RPMI8226 (cell line): ENCODE measurements at regions not wholly inside any gene's neighbourhood (a gene's known extent, or its start where the extent isn't known, plus 50 kb on each side); places are given as distances from the start of the nearest gene placed in this dataset.
"Not testable (repeated sequence)": the region's sequence is repeated elsewhere in the genome, so short reads cannot be mapped to it uniquely, and the experiment has no call there.

Experiments
- DNase-seq: peaks from one replicate; pipeline ENCODE4 v3.0.0-alpha.2; 2015

GRCh38 chr12:102344691-102345090 lies 135.7 kb downstream of the IGF1 start:
- no peak for DNase-seq

DNA sequence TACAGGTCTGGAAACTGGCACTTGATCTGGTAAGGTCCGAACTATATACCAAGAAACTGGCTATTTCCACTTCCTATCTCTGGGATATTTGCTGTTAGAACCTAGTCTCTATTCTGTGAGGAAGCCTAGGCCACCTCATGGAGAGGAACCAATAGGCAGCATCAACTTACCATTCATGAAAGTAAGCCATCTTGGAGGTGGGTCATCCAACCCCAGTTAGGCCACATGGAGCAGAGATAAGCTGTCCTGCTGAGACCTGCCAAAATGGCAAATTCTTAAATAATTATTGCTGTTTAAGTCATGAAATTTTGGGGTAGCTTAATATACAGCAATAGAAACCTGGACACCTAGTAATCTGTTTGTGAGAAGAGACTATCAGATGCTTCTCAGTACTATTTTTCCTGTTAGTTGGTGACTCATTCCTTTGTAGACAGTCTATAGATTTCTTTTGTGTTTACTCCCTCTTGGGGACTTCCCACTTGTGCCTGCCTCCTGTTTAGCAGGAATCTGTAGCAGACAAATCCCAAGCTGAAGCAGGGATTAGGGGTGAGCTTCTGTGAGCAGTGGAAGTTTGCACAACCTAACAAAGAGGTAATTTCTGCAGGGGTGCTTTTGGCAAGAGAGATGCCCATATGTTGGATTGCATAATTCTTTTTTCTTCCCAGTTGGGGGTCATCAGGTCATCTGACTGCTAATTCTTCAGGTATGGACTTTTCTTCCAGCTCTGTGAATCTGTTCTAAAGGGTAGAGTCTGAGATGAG lies 136.8 kb downstream of the IGF1 start:
- no peak for DNase-seq

- DNase-seq, result no peak
Observed at GRCh38 chr12:102342281-102343006, 137.9 kb downstream of the IGF1 start.

DNA sequence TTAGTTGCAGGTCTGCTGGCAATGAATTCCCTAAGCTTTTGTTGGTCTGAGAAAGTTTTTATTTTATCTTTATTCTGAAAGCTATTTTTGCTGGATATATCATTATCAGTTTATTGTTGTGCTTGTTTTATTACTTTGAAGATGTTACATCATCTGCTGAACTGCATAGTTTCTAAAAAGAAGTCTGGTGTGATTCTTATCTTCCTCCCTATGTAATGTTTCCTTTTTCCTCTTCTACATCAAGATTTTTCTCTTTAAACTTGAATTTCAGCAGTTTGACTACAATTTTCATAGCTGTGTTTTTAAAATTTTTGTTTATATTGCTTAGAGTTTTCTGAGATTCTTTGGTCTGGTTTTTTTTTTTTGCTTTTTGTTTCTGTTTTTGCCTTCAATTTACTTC lies 137.1 kb upstream of the PMCH start:
- DNase-seq, result no peak

DNA sequence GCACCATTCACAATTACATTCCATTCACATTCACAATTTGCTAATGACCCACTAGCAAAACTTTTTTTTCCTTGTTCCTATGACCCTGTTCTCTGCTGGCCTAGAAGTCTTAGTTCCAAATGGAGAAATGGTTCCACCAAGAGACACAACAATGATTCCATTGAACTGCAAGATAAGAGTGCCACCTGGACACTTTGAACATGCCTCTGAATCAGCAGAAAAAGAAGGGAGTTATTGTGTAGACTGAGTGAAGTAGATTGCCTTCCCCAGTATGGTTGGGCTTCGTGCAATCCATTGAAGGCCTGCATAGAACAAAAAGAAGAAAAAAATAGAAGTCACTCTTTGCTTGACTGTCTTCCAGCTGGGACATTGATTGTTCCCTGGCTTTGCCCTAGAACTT lies 133.8 kb upstream of the PMCH start:
- no peak for DNase-seq

DNA sequence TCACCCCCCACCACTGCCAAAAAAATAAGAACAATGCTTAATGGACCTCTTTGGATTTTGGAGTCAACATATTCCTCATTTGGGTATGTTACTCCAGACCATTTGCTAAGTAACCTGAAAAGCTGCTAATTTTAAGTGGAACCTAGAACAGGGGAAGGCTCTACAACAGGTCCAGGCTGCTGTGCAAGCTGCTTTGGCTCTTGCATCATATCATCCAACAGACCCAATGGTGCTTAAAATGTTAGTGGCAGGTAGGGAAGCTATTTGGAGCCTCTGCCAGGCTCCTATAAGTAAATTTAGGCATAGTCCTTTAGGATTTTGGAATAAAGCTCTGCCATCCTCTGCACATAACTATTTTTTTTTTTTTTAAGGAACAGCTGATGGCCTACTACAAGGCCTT lies 132.2 kb upstream of the PMCH start:
- no peak for DNase-seq

DNA sequence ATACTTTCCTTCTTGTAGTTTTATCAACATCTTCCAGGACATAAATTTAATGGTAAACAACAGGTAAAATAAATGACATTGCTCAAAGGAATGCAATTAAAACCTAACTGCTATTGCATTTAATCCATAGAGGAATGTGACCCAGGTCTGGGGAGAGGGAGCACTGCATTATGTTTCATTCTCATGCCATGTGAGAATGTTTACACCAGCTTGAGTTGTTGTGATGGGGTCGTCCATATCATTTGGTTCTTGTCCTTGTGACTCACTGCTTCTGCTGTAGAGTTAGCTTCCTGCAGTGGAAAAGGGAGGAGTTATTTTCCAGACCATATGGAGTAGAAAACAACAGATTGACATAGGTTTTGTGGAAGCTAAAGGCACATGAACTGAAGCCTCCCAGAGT lies 129.3 kb upstream of the PMCH start:
- DNase-seq, result no peak

- not testable (repeated sequence) for DNase-seq
Observed at GRCh38 chr12:102325108-102325507, 127.5 kb upstream of the PMCH start.

- DNase-seq, result no peak
Observed at GRCh38 chr12:102323799-102324198, 126.2 kb upstream of the PMCH start.

- no peak for DNase-seq
Observed at GRCh38 chr12:102322254-102322653, 124.6 kb upstream of the PMCH start.

GRCh38 chr12:102321305-102322082 lies 123.9 kb upstream of the PMCH start:
- no peak for DNase-seq

GRCh38 chr12:102317155-102317554 lies 119.5 kb upstream of the PMCH start:
- no peak for DNase-seq

DNA sequence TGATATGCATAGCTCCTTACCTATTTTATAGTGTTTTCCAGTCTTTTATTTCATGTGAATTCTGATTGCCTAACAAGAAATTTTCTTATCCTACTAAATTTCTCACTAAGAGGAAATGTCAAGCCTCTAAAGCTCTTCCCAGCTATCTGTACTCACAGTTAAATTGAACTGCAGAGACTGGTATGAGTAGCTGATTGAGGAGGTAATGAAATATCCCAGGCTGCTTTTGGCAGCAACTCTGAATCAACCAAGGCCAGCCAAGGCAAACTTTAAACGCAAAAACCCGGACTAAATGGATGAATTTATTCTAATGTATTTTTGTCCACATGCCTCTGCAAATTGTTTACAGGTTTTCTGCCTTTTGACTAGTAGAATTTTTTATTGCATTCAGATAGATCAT lies 119.1 kb upstream of the PMCH start:
- no peak for DNase-seq

GRCh38 chr12:102314821-102315220 lies 117.2 kb upstream of the PMCH start:
- no peak for DNase-seq

DNA sequence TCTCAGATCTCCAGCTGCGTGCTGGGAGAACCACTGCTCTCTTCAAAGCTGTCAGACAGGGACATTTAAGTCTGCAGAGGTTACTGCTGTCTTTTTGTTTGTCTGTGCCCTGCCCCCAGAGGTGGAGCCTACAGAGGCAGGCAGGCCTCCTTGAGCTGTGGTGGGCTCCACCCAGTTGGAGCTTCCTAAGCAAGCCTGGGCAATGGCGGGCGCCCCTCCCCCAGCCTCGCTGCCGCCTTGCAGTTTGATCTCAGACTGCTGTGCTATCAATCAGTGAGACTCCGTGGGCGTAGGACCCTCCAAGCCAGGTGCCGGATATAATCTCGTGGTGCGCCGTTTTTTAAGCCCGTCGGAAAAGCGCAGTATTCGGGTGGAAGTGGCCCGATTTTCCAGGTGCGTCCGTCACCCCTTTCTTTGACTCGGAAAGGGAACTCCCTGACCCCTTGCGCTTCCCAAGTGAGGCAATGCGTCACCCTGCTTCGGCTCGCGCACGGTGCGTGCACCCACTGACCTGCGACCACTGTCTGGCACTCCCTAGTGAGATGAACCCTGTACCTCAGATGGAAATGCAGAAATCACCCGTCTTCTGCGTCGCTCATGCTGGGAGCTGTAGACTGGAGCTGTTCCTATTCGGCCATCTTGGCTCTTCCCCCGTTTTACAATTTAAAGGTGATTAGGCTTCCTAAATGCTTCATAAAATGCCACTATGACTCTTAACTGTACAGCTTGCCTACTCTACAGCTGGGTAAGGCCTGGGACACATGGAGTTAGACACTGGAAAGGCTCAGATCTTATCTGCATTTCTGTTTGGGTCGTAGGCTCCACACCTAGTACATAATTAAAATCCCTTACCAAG lies 115.7 kb upstream of the PMCH start:
- not testable (repeated sequence) for DNase-seq

- no peak for DNase-seq
Observed at GRCh38 chr12:102305486-102305885, 107.9 kb upstream of the PMCH start.

GRCh38 chr12:102304667-102305066 lies 107.0 kb upstream of the PMCH start:
- DNase-seq, result not testable (repeated sequence)

DNA sequence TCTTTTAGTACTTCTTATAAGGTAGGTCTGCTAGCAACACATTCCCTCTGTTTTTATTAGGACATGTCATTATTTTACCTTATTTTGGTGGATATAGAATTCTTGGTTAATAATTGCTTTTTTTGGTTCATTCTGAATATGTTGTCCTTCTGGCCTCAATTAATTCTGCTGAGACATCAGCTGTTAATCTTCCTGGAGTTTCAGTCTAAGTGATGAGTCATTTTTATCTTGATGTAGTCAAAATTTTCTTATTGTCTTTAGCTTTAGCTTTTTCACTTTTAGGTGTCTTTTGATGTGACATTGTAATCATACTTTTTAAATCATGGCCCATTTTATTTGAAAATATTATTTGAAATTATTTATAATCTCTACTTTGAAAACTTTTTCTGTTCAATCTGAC lies 104.9 kb upstream of the PMCH start:
- DNase-seq, result no peak

DNA sequence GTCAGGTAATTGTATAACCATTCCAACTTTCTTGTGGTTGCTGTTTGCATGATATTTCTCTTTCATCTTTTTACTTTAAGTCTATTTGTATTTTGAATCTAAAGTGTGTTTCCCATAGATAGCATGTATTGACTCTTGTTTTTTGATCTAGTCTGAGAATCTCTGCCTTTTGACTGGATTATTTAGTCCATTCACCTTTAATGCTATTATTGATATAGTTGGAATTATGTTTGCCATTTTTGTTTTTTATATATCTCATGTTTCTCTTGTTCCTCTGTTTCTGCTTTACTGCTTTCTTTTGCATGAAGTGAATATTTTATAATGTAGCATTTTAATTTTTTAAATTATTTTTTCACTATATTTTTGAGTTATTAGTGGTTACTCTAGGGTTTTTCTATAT lies 103.9 kb upstream of the PMCH start:
- no peak for DNase-seq

GRCh38 chr12:102300824-102301461 lies 103.3 kb upstream of the PMCH start:
- peak; percentile 38 for DNase-seq

GRCh38 chr12:102299731-102300130 lies 102.1 kb upstream of the PMCH start:
- DNase-seq, result no peak

DNA sequence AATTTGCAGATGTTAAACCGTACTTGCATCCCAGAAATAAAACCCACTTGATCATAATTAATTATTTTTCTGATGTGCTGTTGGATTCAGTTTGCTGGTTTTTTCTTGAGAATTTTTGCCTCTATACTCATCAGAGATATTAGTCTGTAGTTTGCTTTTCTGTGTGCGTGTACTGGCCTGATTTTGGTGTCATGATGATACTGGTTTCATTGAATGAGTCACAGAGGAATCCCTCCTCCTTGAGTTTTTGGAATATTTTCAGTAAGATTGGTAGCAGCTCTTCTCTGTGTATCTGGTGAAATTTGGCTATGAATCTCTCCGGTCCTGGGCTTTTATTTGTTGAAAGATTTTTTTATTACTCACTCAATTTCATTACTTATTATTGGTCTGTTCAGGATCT lies 100.4 kb upstream of the PMCH start:
- DNase-seq, result no peak
